IMR-90 (cell line): ENCODE measurements at regions not wholly inside any gene's neighbourhood (a gene's known extent, or its start where the extent isn't known, plus 50 kb on each side); places are given as distances from the start of the nearest gene placed in this dataset.

Experiments used
- ATAC-seq: fragments of 200-7000 bp; cut with Tn5 transposase; 2 replicates; pipeline ENCODE4 v1.9.1; 2020; ENCODE audit warnings: low read depth, mild to moderate bottlenecking, moderate library complexity
- BruUV-seq: library from RNA; stranded (reverse); fragments of 400-500 nt; replicated peaks from 2 replicates; lab custom pipeline; 2021; lab: Mats Ljungman, UMichigan
- CTCF ChIA-PET: fragments of 300-600 bp; formaldehyde crosslinking; extraction: SDS; loops from one replicate; lab custom pipeline; 2021; ENCODE audit warnings: antibody characterized with exemption; lab: Yijun Ruan, JAX
- POLR2A ChIA-PET: fragments of 300-600 bp; sonication (Branson Sonifier 250); formaldehyde crosslinking; loops from one replicate; lab custom pipeline; 2022; ENCODE audit warnings: antibody characterized with exemption; ENCODE audit not compliant: unreplicated experiment; lab: Charles Lee
- DNase-seq: peaks from one replicate; pipeline ENCODE4 v3.0.0; 2013
- H2AFZ ChIP-seq: replicated peaks from 2 replicates; pipeline ENCODE3; 2013; ENCODE audit warnings: low read length, mild to moderate bottlenecking; ENCODE audit not compliant: poor library complexity
- H2AK5ac ChIP-seq: 2 replicates; pipeline ENCODE4 v1.6.1; 2013; ENCODE audit warnings: low read depth, low read length, inconsistent platforms
- H2AK9ac ChIP-seq: replicated peaks from 2 replicates; pipeline ENCODE3; 2013; ENCODE audit warnings: mild to moderate bottlenecking, low read depth, low read length, moderate library complexity; ENCODE audit not compliant: poor library complexity
- H2BK120ac ChIP-seq: 2 replicates; pipeline ENCODE4 v1.6.1; 2013; ENCODE audit warnings: low read depth, low read length, inconsistent platforms
- H2BK15ac ChIP-seq: 3 replicates; pipeline ENCODE4 v1.6.1; 2013; ENCODE audit warnings: low read depth, low read length, inconsistent platforms
- H2BK20ac ChIP-seq: 2 replicates; pipeline ENCODE4 v1.6.1; 2013; ENCODE audit warnings: low read depth, mild to moderate bottlenecking, inconsistent platforms, low read length, moderate library complexity
- H2BK5ac ChIP-seq: 2 replicates; pipeline ENCODE4 v1.6.1; 2013; ENCODE audit warnings: mild to moderate bottlenecking, low read depth, low read length, inconsistent platforms; ENCODE audit not compliant: poor library complexity, severe bottlenecking
- H3K14ac ChIP-seq: replicated peaks from 2 replicates; pipeline ENCODE4 v1.6.1; 2013; ENCODE audit warnings: low read depth, low read length, inconsistent platforms
- H3K18ac ChIP-seq: 2 replicates; pipeline ENCODE4 v1.6.1; 2013; ENCODE audit warnings: low read depth, low read length, control low read depth
- H3K23ac ChIP-seq: 2 replicates; pipeline ENCODE4 v1.6.1; 2013; ENCODE audit warnings: low read depth, low read length, inconsistent platforms
- H3K27ac ChIP-seq: 2 replicates; pipeline ENCODE4 v1.5.1; 2013; ENCODE audit warnings: mild to moderate bottlenecking, control low read depth, low read length; ENCODE audit not compliant: insufficient read depth
- H3K27me3 ChIP-seq: 2 replicates; pipeline ENCODE4 v1.6.1; 2013; ENCODE audit warnings: low read length; ENCODE audit not compliant: control insufficient read depth, insufficient read depth
- H3K36me3 ChIP-seq: 2 replicates; pipeline ENCODE4 v1.6.1; 2013; ENCODE audit warnings: low read length, mixed read lengths; ENCODE audit not compliant: control insufficient read depth, insufficient read depth
- H3K4ac ChIP-seq: 2 replicates; pipeline ENCODE4 v1.6.1; 2013; ENCODE audit warnings: low read depth, low read length, inconsistent platforms
- H3K4me1 ChIP-seq: 2 replicates; pipeline ENCODE4 v1.6.1; 2013; ENCODE audit warnings: low read length, mixed read lengths; ENCODE audit not compliant: control insufficient read depth, insufficient read depth
- H3K4me2 ChIP-seq: 2 replicates; pipeline ENCODE4 v1.6.1; 2013; ENCODE audit warnings: low read depth, mild to moderate bottlenecking, control low read depth, low read length, moderate library complexity
- H3K4me3 ChIP-seq: 2 replicates; pipeline ENCODE4 v1.5.1; 2013; ENCODE audit warnings: low read depth, mild to moderate bottlenecking, control low read depth, low read length, moderate library complexity; ENCODE audit not compliant: insufficient read depth
- H3K56ac ChIP-seq: 2 replicates; pipeline ENCODE4 v1.6.1; 2013; ENCODE audit warnings: low read length, inconsistent platforms; ENCODE audit not compliant: insufficient read depth; ENCODE audit errors: extremely low read depth
- H3K79me1 ChIP-seq, 2 experiments: 2 replicates each; pipeline ENCODE4 v1.6.1; 2013; ENCODE audit warnings: low read length in 2 of 2, inconsistent platforms in 1 of 2, low read depth in 1 of 2
- H3K9ac ChIP-seq: 2 replicates; pipeline ENCODE4 v1.6.1; 2013; ENCODE audit warnings: low read depth, low read length, control low read depth
- H3K9me1 ChIP-seq: 2 replicates; pipeline ENCODE4 v1.6.1; 2013; ENCODE audit warnings: low read length, inconsistent platforms; ENCODE audit not compliant: insufficient read depth
- H3K9me3 ChIP-seq: 2 replicates; pipeline ENCODE4 v1.6.1; 2013; ENCODE audit warnings: low read length; ENCODE audit not compliant: control insufficient read depth, insufficient read depth
- H4K20me1 ChIP-seq: 2 replicates; pipeline ENCODE4 v1.6.1; 2013; ENCODE audit warnings: low read length, inconsistent platforms; ENCODE audit not compliant: insufficient read depth
- H4K5ac ChIP-seq: 2 replicates; pipeline ENCODE4 v1.6.1; 2013; ENCODE audit warnings: mild to moderate bottlenecking, low read depth, low read length, control low read depth
- H4K8ac ChIP-seq, 2 experiments: 2 replicates each; pipeline ENCODE4 v1.6.1; 2013; ENCODE audit warnings: low read depth in 2 of 2, low read length in 2 of 2, control low read depth in 1 of 2, inconsistent platforms in 1 of 2
- H4K91ac ChIP-seq: 2 replicates; pipeline ENCODE4 v1.6.1; 2013; ENCODE audit warnings: low read depth, low read length, inconsistent platforms; ENCODE audit not compliant: insufficient read depth
- WGBS, 2 experiments: methylation state at CpG; one replicate each; pipeline versions ENCODE4 v1.1.5 to v1.1.7; 2013; ENCODE audit warnings: missing lambda C conversion rate in 2 of 2; ENCODE audit not compliant: insufficient read length in 1 of 2; ENCODE audit errors: extremely low coverage in 2 of 2; 5-methylcytosine and 5-hydroxymethylcytosine counted together
- dilution Hi-C: fragments of 300-500 bp; cut with HindIII; formaldehyde crosslinking; loops from one replicate; pipeline ENCODE4 v1.14.3; 2018; ENCODE audit warnings: low sequenced_read_pairs; ENCODE audit not compliant: unreplicated experiment
- in situ Hi-C: fragments of 300-500 bp; cut with MboI; formaldehyde crosslinking; loops from 3 replicates; pipeline ENCODE4 v1.14.3; 2019; ENCODE audit warnings: low sequenced_read_pairs, inconsistent platforms, mixed read lengths
- intact Hi-C: fragments of 100-400 bp; cut with micrococcal nuclease; formaldehyde crosslinking; loops from 2 replicates; pipeline ENCODE4 v1.10.0; 2022
- TF ChIP-seq, protein P1 (sequence below): fragments of 150-350 bp; IDR thresholded peaks from 2 replicates; pipeline ENCODE4 v1.6.1; 2017; ENCODE audit warnings: mild to moderate bottlenecking, antibody characterized with exemption, low read length, low read depth
- TF ChIP-seq, protein P2 (sequence below): conservative IDR thresholded peaks from 2 replicates; pipeline ENCODE4 v1.5.1; 2012; ENCODE audit warnings: mild to moderate bottlenecking, low read depth, low read length, improper control_type of control experiment

DNA sequence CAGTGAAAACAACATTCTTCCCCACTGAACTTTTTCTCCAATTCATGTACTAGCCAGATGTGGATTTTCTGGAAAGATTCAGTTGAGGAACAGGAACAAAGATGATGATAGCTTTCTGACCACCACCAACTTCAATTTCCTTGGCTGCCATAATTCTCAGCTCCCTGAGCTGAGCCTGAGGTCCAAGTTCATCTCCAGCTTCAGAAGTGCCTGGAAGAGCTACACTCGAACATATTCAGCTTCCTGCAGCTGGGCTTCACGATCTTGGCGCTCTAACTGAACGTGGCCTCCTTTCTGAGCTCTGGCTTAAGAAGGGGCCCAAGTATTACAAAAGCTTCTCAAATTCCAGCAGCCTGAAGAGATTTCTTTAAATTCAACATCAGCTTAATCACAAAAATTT lies 83.9 kb downstream of the QDPR start:
- no peak overlapping the region for H2BK120ac ChIP-seq
- no peak overlapping the region for H3K4ac ChIP-seq
- H2AK5ac ChIP-seq, result no peak overlapping the region
- H3K18ac ChIP-seq, result no peak overlapping the region
- WGBS, 2 experiments, result no CpG with 5 or more reads among the region's 4 CpGs
- H2AFZ ChIP-seq, result no peak overlapping the region
- dilution Hi-C loops (no loop called here), intact Hi-C loops (no loop called here), in situ Hi-C loops (no loop called here)
- TF ChIP-seq, protein P1, sequence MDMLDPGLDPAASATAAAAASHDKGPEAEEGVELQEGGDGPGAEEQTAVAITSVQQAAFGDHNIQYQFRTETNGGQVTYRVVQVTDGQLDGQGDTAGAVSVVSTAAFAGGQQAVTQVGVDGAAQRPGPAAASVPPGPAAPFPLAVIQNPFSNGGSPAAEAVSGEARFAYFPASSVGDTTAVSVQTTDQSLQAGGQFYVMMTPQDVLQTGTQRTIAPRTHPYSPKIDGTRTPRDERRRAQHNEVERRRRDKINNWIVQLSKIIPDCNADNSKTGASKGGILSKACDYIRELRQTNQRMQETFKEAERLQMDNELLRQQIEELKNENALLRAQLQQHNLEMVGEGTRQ, result no peak
- TF ChIP-seq, protein P2, sequence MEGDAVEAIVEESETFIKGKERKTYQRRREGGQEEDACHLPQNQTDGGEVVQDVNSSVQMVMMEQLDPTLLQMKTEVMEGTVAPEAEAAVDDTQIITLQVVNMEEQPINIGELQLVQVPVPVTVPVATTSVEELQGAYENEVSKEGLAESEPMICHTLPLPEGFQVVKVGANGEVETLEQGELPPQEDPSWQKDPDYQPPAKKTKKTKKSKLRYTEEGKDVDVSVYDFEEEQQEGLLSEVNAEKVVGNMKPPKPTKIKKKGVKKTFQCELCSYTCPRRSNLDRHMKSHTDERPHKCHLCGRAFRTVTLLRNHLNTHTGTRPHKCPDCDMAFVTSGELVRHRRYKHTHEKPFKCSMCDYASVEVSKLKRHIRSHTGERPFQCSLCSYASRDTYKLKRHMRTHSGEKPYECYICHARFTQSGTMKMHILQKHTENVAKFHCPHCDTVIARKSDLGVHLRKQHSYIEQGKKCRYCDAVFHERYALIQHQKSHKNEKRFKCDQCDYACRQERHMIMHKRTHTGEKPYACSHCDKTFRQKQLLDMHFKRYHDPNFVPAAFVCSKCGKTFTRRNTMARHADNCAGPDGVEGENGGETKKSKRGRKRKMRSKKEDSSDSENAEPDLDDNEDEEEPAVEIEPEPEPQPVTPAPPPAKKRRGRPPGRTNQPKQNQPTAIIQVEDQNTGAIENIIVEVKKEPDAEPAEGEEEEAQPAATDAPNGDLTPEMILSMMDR, result no peak
- H3K79me1 ChIP-seq, result no peaks in the 10 kb centered on the region
- no peaks in the 10 kb centered on the region for H3K36me3 ChIP-seq
- H2BK5ac ChIP-seq, result no peak overlapping the region
- no peak overlapping the region for H2AK9ac ChIP-seq
- H3K23ac ChIP-seq, result no peak overlapping the region
- no peak overlapping the region for H4K91ac ChIP-seq
- H3K27ac ChIP-seq, result no peak overlapping the region
- no peak overlapping the region for H2BK15ac ChIP-seq
- no peaks in the 10 kb centered on the region for H4K20me1 ChIP-seq
- ATAC-seq (no peak), DNase-seq (no peak)
- no peaks in the 10 kb centered on the region for H3K4me1 ChIP-seq
- H4K8ac ChIP-seq, result no peak overlapping the region
- H2BK20ac ChIP-seq, result no peak overlapping the region
- no TSS peak for BruUV-seq
- no peak overlapping the region for H4K5ac ChIP-seq
- H3K9ac ChIP-seq, result no peak overlapping the region
- no peak overlapping the region for H3K4me2 ChIP-seq
- no peak overlapping the region for H3K14ac ChIP-seq
- H3K9me3 ChIP-seq, result no peaks in the 10 kb centered on the region
- ChIA-PET CTCF (no interaction called here), POLR2A (no interaction called here)
- no peak overlapping the region for H3K4me3 ChIP-seq
- H3K9me1 ChIP-seq, result no peaks in the 10 kb centered on the region
- H3K27me3 ChIP-seq, result peaks cover 13% of the 10 kb centered on the region
- H3K56ac ChIP-seq, result no peak overlapping the region
